Medulla oblongata (tissue), 1 donor: ENCODE measurements at regions not wholly inside any gene's neighbourhood (a gene's known extent, or its start where the extent isn't known, plus 50 kb on each side); places are given as distances from the start of the nearest gene placed in this dataset.
"Not testable (repeated sequence)": the region's sequence is repeated elsewhere in the genome, so short reads cannot be mapped to it uniquely, and the experiment has no call there.

Source experiments
- DNase-seq: peaks from one replicate; pipeline ENCODE4 v3.0.0-alpha.2; 2015; ENCODE audit errors: extremely low spot score

- no peak for DNase-seq
These were observed 278.1 kb downstream of the TCERG1L start for GRCh38 chr10:131033166-131034085.

- no peak for DNase-seq
These were observed 277.1 kb downstream of the TCERG1L start for GRCh38 chr10:131034451-131034850.

GRCh38 chr10:131035779-131036178, 275.7 kb downstream of the TCERG1L start:
- DNase-seq = no peak

GRCh38 chr10:131038056-131038455, 273.5 kb downstream of the TCERG1L start:
- DNase-seq = no peak

GRCh38 chr10:131041031-131041430, 270.5 kb downstream of the TCERG1L start:
- no peak for DNase-seq

- DNase-seq = no peak
These were observed 270.1 kb downstream of the TCERG1L start for GRCh38 chr10:131041441-131041840.

- not testable (repeated sequence) for DNase-seq
These were observed 269.5 kb downstream of the TCERG1L start for GRCh38 chr10:131042015-131042414.
